ACC112 (cell line): ENCODE measurements at regions not wholly inside any gene's neighbourhood (a gene's known extent, or its start where the extent isn't known, plus 50 kb on each side); places are given as distances from the start of the nearest gene placed in this dataset.

Source experiments
- H2AFZ ChIP-seq: fragments of 200-600 bp; sonication (generic); one replicate; pipeline ENCODE4 v1.6.0; 2017; ENCODE audit warnings: antibody characterized with exemption, low read length; ENCODE audit not compliant: unreplicated experiment
- H3K27ac ChIP-seq: fragments of 200-600 bp; sonication (generic); 2 replicates; pipeline ENCODE4 v1.5.1; 2014; ENCODE audit warnings: low read depth, mild to moderate bottlenecking, antibody characterized with exemption, low read length, moderate library complexity
- H3K27me3 ChIP-seq: fragments of 200-600 bp; sonication (generic); 2 replicates; pipeline ENCODE4 v1.6.1; 2014; ENCODE audit warnings: mild to moderate bottlenecking, antibody characterized with exemption, low read length, moderate library complexity, mixed read lengths; ENCODE audit not compliant: insufficient read depth
- H3K36me3 ChIP-seq: fragments of 200-600 bp; sonication (generic); 2 replicates; pipeline ENCODE4 v1.6.1; 2016; ENCODE audit warnings: mild to moderate bottlenecking, antibody characterized with exemption, low read length, moderate library complexity, mixed read lengths; ENCODE audit not compliant: insufficient read depth
- H3K4me1 ChIP-seq: fragments of 200-600 bp; sonication (generic); one replicate; pipeline ENCODE4 v1.6.1; 2016; ENCODE audit warnings: low read length, mixed read lengths; ENCODE audit not compliant: insufficient read depth, unreplicated experiment, control insufficient read depth
- H3K4me3 ChIP-seq: fragments of 200-600 bp; sonication (generic); 2 replicates; pipeline ENCODE4 v1.5.1; 2014; ENCODE audit warnings: mild to moderate bottlenecking, low read depth, low read length
- H3K79me2 ChIP-seq: fragments of 200-600 bp; sonication (generic); one replicate; pipeline ENCODE4 v1.6.0; 2016; ENCODE audit warnings: low read length; ENCODE audit not compliant: control insufficient read depth, unreplicated experiment, insufficient read depth

DNA sequence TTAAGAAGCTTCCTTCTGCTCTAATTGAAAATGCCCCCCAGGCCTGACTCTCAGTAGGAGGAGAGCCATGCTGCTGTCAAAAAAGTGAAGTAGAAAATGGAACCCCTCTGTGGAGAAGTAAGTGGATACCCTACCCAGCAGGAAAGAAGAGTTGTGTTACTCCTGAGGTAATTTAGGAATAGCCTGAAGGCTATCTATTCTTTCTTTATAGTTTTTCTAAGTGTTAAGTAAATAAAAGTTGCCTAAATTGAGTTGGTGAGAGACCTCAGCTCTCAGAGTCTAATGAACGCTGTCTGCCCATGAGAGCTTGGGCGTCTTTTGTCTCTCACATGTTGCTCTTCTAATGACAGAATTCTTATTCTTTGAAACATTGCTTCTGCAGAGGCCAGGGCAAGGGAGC, 116.2 kb downstream of the NSUN3 start:
- H3K4me1 ChIP-seq = peaks cover 25% of the 10 kb centered on the region
- no peak overlapping the region for H3K27ac ChIP-seq
- no peaks in the 10 kb centered on the region for H3K79me2 ChIP-seq
- H3K36me3 ChIP-seq = no peaks in the 10 kb centered on the region
- H3K4me3 ChIP-seq = no peak overlapping the region
- H3K27me3 ChIP-seq = no peaks in the 10 kb centered on the region
- no peak overlapping the region for H2AFZ ChIP-seq

DNA sequence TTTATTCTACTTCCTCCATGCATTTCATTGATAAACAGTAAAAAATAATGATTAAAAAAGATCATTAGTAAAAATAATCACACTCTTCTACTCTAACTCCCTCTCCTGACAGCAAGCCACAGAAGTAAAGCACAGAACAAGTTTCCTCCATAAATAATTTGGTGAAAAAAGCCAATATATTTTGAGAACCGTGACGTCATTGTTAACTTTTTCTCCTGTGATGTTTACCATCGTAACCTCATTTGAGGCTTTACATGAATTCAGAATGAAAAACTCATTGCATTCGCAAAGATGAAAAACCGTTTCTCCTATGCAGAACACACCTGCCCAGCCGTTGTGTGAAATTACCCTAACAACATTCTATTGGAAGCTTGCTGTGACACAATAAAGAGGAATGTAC, 120.7 kb downstream of the NSUN3 start:
- Histone ChIP-seq H3K79me2 (no peaks in the 10 kb centered on the region), H3K27me3 (no peaks in the 10 kb centered on the region), H3K4me1 (peaks cover 24% of the 10 kb centered on the region), H2AFZ (no peak overlapping the region), H3K36me3 (no peaks in the 10 kb centered on the region), H3K27ac (no peak overlapping the region), H3K4me3 (no peak overlapping the region)

DNA sequence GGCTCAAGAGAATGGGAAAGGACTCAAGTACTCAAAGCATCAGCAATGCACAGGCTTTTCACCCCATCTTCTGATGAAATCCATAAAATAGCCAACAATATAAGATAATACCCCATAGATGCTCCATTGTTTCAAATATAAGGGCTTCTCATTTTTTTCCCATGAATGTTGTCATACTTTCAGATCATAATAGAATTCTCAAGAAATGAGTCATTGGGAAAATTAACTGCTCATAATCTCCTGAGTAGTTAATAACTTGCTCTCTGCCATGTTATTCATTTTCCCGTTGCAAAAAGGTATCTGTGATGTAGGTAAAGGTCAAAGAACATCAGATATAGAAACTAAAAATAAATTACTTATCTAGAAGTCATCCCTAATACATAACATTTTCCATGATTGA, 121.9 kb downstream of the NSUN3 start:
- Histone ChIP-seq H3K27me3 (no peaks in the 10 kb centered on the region), H3K4me1 (peaks cover 23% of the 10 kb centered on the region), H3K79me2 (no peaks in the 10 kb centered on the region), H2AFZ (no peak overlapping the region), H3K36me3 (no peaks in the 10 kb centered on the region), H3K27ac (peak overlapping the region; percentile 67), H3K4me3 (no peak overlapping the region)

DNA sequence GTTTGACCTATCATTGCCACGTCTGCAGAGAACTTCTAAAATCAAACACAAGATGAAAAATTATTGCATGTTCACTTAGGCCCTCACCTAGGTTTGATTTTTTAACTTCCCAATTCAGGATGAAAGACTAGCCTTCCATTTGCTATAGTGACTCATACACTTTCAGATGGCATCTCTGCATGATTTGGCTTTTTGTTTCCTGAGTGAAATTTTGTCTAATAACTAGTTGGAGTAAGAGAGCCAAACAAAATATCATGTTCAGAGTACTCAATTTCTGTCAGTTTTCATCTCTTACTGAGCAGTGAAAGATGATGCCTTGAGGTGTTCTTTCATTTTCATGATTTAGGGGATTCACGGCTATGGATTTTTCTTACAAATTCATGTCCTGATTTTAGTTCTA, 122.9 kb downstream of the NSUN3 start:
- Histone ChIP-seq H3K4me3 (peak overlapping the region; percentile 43; the same call in 1 of the 2 replicates), H3K4me1 (peaks cover 23% of the 10 kb centered on the region), H3K27ac (peak overlapping the region; percentile 67), H3K36me3 (no peaks in the 10 kb centered on the region), H3K79me2 (no peaks in the 10 kb centered on the region), H2AFZ (peak overlapping the region; percentile 81), H3K27me3 (no peaks in the 10 kb centered on the region)

DNA sequence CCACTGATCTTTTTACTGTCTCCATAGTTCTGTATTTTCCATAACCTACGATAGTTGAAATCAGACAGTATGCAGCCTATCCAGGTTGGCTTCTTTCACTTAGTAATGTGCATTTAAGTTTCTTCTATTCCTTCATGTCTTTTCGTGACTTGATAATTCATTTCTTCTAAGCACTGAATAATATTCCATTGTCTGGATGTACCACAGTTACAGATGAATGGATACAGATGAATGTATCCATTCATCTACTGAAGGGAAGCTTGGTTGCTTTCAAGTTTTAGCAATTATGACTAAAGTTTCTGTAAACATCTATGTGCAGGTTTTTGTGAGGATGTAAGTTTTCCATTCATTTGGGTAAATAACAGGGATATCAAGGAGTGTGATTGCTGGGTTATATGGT, 124.8 kb downstream of the NSUN3 start:
- Histone ChIP-seq H2AFZ (no peak overlapping the region), H3K79me2 (no peaks in the 10 kb centered on the region), H3K27ac (no peak overlapping the region), H3K4me3 (no peak overlapping the region), H3K4me1 (peaks cover 23% of the 10 kb centered on the region), H3K36me3 (no peaks in the 10 kb centered on the region), H3K27me3 (no peaks in the 10 kb centered on the region)

DNA sequence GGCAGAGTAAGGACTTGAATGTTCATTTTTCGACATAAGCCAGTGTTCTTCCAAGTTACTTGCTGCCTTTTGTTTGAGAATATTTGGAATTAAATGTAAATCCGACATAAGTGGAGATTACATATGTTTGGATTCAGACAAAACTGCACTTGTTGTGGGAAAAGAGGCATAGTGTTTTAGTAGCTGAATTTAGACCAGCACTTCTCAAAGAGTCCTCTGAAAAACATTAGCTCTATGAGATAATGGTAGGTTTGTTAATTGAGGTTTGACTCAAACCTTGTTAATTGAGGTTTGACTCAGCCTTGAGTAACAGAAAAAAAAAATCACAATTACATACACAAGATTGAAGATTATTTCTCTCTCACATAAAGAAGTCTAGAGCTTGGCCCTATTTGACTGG, 132.5 kb downstream of the NSUN3 start:
- Histone ChIP-seq H3K36me3 (no peaks in the 10 kb centered on the region), H3K4me3 (no peak overlapping the region), H3K4me1 (no peaks in the 10 kb centered on the region), H2AFZ (no peak overlapping the region), H3K79me2 (no peaks in the 10 kb centered on the region), H3K27me3 (peaks cover 29% of the 10 kb centered on the region), H3K27ac (no peak overlapping the region)

DNA sequence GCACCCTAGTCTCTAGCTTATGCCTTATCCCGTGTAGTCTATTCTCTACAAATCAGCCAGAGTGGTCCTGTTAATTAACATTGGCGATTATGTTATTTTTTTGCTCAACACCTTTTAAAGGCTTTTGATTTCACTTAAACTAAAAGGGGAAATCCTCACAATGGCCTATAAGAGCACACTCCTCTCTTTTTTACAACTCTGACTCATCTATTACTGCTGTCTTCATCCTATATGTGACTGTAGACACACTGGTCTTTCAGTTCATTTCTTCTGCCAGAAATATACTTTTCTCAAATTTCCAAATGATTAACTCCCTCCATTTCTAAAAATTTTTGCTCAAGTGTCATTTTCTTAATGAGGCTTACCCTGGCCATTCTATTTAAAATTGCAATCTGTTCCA, 143.4 kb downstream of the NSUN3 start:
- 0 out of 2 replicates have a peak, but pooled peaks cover 3% of the 10 kb centered on the region for H3K27me3 ChIP-seq
- no peaks in the 10 kb centered on the region for H3K79me2 ChIP-seq
- no peaks in the 10 kb centered on the region for H3K36me3 ChIP-seq
- H3K4me1 ChIP-seq = no peaks in the 10 kb centered on the region
- no peak overlapping the region for H3K27ac ChIP-seq
- no peak overlapping the region for H3K4me3 ChIP-seq
- H2AFZ ChIP-seq = no peak overlapping the region

DNA sequence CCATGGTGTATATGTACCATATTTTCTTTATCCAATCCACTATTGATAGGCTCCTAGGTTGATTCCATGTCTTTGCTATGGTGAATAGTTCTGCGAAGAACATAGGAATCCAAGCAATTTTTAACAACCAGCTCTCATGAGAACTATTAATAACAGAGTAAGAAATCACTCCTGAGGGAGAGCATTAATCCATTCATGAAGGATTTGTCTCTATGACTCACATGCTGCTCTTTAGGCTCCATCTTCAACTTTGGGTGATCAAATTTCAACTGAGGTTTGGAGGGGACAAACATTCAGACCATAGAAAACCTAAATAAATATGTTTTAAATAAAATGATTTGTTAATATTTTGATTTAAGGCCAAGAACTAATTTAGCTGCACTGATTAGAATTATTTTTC, 147.4 kb downstream of the NSUN3 start:
- Histone ChIP-seq H3K36me3 (no peaks in the 10 kb centered on the region), H3K27me3 (no peaks in the 10 kb centered on the region)

DNA sequence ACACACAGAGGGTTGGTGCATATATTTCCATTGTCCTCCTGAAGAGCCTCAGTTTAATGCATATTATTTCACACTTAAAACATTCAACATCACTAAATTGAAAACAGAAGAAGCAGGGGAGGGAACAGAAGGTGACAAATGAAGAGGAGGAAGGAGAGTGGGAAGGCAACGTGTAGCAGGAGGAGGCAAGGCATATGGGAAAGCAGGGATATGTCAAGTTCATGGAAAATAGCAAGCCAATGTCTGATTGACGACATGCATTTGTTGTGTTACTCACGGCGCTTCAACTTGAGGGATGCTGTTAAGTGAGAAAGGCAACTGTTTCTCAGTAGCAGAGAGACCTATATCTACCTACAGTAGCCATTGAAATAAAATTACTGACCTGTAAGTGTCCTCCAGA, 154.5 kb downstream of the NSUN3 start:
- Histone ChIP-seq H3K27ac (no peak overlapping the region), H3K36me3 (no peaks in the 10 kb centered on the region), H3K4me3 (no peak overlapping the region)

More for the DNA sequence above, 147.4 kb downstream of the NSUN3 start:
- Histone ChIP-seq H3K4me3 (no peak overlapping the region), H3K4me1 (no peaks in the 10 kb centered on the region), H3K27ac (no peak overlapping the region), H2AFZ (no peak overlapping the region), H3K79me2 (no peaks in the 10 kb centered on the region)

DNA sequence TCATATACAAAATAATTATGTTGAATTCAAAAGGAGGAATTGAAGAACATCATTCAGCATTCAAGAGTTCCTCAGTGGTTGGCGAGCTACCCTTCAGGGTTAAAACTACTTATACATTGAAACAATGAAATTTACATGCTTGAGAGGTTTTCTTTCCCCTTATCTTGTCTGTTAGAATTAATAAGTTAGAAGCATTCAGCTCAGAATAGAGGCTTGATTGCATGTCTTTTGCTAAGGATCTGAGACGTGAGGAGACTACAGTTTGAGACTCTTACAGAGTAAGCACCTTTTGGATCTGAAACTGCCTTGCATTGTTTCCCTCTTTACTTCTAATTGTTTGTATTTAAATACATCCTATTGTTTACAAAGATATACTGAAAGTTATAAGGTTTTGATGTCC, 157.6 kb downstream of the NSUN3 start:
- H3K79me2 ChIP-seq = no peaks in the 10 kb centered on the region
- no peaks in the 10 kb centered on the region for H3K36me3 ChIP-seq
- no peaks in the 10 kb centered on the region for H3K27me3 ChIP-seq
- no peak overlapping the region for H3K4me3 ChIP-seq
- H2AFZ ChIP-seq = no peak overlapping the region
- no peak overlapping the region for H3K27ac ChIP-seq
- H3K4me1 ChIP-seq = peaks cover 7% of the 10 kb centered on the region

More for the DNA sequence above, 154.5 kb downstream of the NSUN3 start:
- Histone ChIP-seq H3K79me2 (no peaks in the 10 kb centered on the region), H2AFZ (no peak overlapping the region), H3K4me1 (no peaks in the 10 kb centered on the region), H3K27me3 (no peaks in the 10 kb centered on the region)

DNA sequence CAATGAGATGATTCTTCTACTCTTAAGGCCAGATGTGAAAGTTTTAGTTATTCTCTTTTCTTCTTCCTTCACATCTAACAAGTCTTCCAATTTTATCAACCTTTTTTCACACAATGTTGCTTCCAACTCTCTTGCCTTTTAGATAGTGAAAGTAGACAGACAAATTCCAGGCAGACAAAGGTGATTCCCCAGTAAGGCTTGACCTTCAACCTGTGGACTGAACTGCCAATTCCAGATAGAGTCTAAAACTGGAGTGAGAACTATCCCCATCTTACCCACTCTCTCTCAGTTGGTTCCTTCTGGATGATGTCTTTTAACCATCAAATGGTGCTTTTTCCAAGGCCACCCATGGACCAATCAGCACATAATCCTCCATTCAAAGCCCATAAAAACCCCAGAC, 159.0 kb downstream of the NSUN3 start:
- H2AFZ ChIP-seq = no peak overlapping the region
- H3K36me3 ChIP-seq = no peaks in the 10 kb centered on the region
- H3K27me3 ChIP-seq = no peaks in the 10 kb centered on the region
- peaks cover 20% of the 10 kb centered on the region for H3K4me1 ChIP-seq
- no peak overlapping the region for H3K4me3 ChIP-seq
- H3K27ac ChIP-seq = no peak overlapping the region
- no peaks in the 10 kb centered on the region for H3K79me2 ChIP-seq
